ENCODE measurements at regions not wholly inside any gene's neighbourhood (a gene's known extent, or its start where the extent isn't known, plus 50 kb on each side); places are given as distances from the start of the nearest gene placed in this dataset.

DNA sequence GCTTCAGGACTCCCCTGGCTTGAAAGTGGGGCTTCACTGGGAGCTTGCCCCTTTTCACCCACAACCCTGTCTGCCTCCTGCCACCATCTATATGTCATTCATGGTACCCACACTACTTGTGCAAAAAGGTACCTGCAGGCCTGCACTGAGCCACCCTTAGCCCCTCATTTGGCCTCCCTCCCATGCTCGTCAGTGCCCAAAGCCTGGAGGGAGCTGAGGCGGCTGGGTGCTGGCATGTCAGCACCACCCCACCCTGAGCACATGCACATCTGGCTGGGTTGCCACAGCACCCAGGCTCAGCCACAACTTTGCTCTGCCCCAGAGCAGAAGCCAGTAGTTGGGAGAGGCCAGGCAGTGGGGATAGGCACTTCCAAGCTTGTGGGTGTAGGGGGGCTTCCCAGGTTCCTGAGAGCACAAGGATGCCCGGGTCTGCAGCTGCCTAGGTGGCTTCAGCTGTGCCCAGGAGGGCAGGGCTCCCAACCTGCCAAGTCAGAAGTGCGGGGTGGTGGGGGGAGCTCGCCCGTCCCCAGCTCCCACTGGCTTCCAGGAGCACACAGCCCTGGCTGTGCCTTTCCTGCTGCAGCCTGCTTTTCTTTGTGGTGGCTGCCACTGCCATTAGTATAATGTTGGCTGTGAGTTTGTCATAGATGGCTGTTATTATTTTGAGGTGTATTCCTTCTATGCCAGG is 1054.6 kb upstream of the EPHA6 start:
- intact Hi-C loops (cut with micrococcal nuclease; ENCODE audit: unreplicated experiment), result no loop called here
- H3K27me3 Mint-ChIP-seq (ENCODE audit: insufficient read depth, unreplicated experiment), result no peaks in the 10 kb centered on the region
- Histone ChIP-seq H3K4me3 (ENCODE audit: low read depth, low read length) (no peak overlapping the region), H3K27me3 (replicated peaks; ENCODE audit: control insufficient read depth, insufficient read depth, low read length) (no peaks in the 10 kb centered on the region), H3K9me3 (no peaks in the 10 kb centered on the region), H3K36me3 (ENCODE audit: control insufficient read depth, insufficient read depth, low read length) (no peaks in the 10 kb centered on the region), H3K4me1 (no peaks in the 10 kb centered on the region)
- ChIA-PET CTCF (no interaction called here), POLR2A (no interaction called here)
- H3K4me1 Mint-ChIP-seq (ENCODE audit: low read depth, unreplicated experiment), result no peaks in the 10 kb centered on the region
- no TSS peak for BruUV-seq (replicated peaks)
- no peak for DNase-seq
- no peaks in the 10 kb centered on the region for H3K36me3 Mint-ChIP-seq (ENCODE audit: insufficient read depth, unreplicated experiment)
- no peaks in the 10 kb centered on the region for H3K9me3 Mint-ChIP-seq (ENCODE audit: unreplicated experiment)
- no peak overlapping the region for H3K27ac Mint-ChIP-seq (ENCODE audit: unreplicated experiment)
- TF ChIP-seq, protein P1, sequence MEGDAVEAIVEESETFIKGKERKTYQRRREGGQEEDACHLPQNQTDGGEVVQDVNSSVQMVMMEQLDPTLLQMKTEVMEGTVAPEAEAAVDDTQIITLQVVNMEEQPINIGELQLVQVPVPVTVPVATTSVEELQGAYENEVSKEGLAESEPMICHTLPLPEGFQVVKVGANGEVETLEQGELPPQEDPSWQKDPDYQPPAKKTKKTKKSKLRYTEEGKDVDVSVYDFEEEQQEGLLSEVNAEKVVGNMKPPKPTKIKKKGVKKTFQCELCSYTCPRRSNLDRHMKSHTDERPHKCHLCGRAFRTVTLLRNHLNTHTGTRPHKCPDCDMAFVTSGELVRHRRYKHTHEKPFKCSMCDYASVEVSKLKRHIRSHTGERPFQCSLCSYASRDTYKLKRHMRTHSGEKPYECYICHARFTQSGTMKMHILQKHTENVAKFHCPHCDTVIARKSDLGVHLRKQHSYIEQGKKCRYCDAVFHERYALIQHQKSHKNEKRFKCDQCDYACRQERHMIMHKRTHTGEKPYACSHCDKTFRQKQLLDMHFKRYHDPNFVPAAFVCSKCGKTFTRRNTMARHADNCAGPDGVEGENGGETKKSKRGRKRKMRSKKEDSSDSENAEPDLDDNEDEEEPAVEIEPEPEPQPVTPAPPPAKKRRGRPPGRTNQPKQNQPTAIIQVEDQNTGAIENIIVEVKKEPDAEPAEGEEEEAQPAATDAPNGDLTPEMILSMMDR (IDR thresholded peaks at IDR 0.05; ENCODE audit: insufficient read depth in 1 of 2, low read depth in 1 of 2, low read length in 1 of 2, severe bottlenecking in 1 of 2, unreplicated experiment in 1 of 2), result no peak
- H3K4me3 Mint-ChIP-seq (ENCODE audit: unreplicated experiment), result no peak overlapping the region

GRCh38 chr3:95775486-95776094 is 1038.8 kb upstream of the EPHA6 start:
- CTCF ChIA-PET, result no interaction called here
- POLR2A ChIA-PET, result no interaction called here
- intact Hi-C loops (cut with micrococcal nuclease; ENCODE audit: unreplicated experiment), result no loop called here
- Histone ChIP-seq H3K4me3 (ENCODE audit: low read depth, low read length) (no peak overlapping the region), H3K27me3 (replicated peaks; ENCODE audit: control insufficient read depth, insufficient read depth, low read length) (no peaks in the 10 kb centered on the region), H3K4me1 (no peaks in the 10 kb centered on the region), H3K9me3 (no peaks in the 10 kb centered on the region), H3K36me3 (ENCODE audit: control insufficient read depth, insufficient read depth, low read length) (no peaks in the 10 kb centered on the region)
- Mint-ChIP-seq H3K4me1 (ENCODE audit: low read depth, unreplicated experiment) (no peaks in the 10 kb centered on the region), H3K27ac (ENCODE audit: unreplicated experiment) (no peak overlapping the region), H3K9me3 (ENCODE audit: unreplicated experiment) (peaks cover 12% of the 10 kb centered on the region), H3K36me3 (ENCODE audit: insufficient read depth, unreplicated experiment) (no peaks in the 10 kb centered on the region), H3K27me3 (ENCODE audit: insufficient read depth, unreplicated experiment) (no peaks in the 10 kb centered on the region), H3K4me3 (ENCODE audit: unreplicated experiment) (no peak overlapping the region)
- DNase-seq, result no peak
- TF ChIP-seq, protein P1 (IDR thresholded peaks at IDR 0.05; ENCODE audit: insufficient read depth in 1 of 2, low read depth in 1 of 2, low read length in 1 of 2, severe bottlenecking in 1 of 2, unreplicated experiment in 1 of 2), result no peak
- BruUV-seq (replicated peaks), result no TSS peak

GRCh38 chr3:95781598-95781997 is 1032.8 kb upstream of the EPHA6 start:
- Histone ChIP-seq H3K27me3 (replicated peaks; ENCODE audit: control insufficient read depth, insufficient read depth, low read length) (no peaks in the 10 kb centered on the region), H3K9me3 (no peaks in the 10 kb centered on the region), H3K4me1 (no peaks in the 10 kb centered on the region), H3K4me3 (ENCODE audit: low read depth, low read length) (no peak overlapping the region), H3K36me3 (ENCODE audit: control insufficient read depth, insufficient read depth, low read length) (no peaks in the 10 kb centered on the region)
- ChIA-PET POLR2A (no interaction called here), CTCF (no interaction called here)
- no peaks in the 10 kb centered on the region for H3K36me3 Mint-ChIP-seq (ENCODE audit: insufficient read depth, unreplicated experiment)
- DNase-seq, result no peak
- no peaks in the 10 kb centered on the region for H3K9me3 Mint-ChIP-seq (ENCODE audit: unreplicated experiment)
- H3K27ac Mint-ChIP-seq (ENCODE audit: unreplicated experiment), result no peak overlapping the region
- no TSS peak for BruUV-seq (replicated peaks)
- TF ChIP-seq, protein P1 (IDR thresholded peaks at IDR 0.05; ENCODE audit: insufficient read depth in 1 of 2, low read depth in 1 of 2, low read length in 1 of 2, severe bottlenecking in 1 of 2, unreplicated experiment in 1 of 2), result no peak
- no peaks in the 10 kb centered on the region for H3K4me1 Mint-ChIP-seq (ENCODE audit: low read depth, unreplicated experiment)
- intact Hi-C loops (cut with micrococcal nuclease; ENCODE audit: unreplicated experiment), result no loop called here
- no peaks in the 10 kb centered on the region for H3K27me3 Mint-ChIP-seq (ENCODE audit: insufficient read depth, unreplicated experiment)
- no peak overlapping the region for H3K4me3 Mint-ChIP-seq (ENCODE audit: unreplicated experiment)

Data from Caco-2 (cell line).